Keratinocyte (primary cell): ENCODE measurements at regions not wholly inside any gene's neighbourhood (a gene's known extent, or its start where the extent isn't known, plus 50 kb on each side); places are given as distances from the start of the nearest gene placed in this dataset.

Experiments used
- DNase-seq: peaks from one replicate; pipeline ENCODE4 v3.0.0-alpha.2; 2011; ENCODE audit warnings: low read depth, missing footprints, low spot score
- FAIRE-seq: peaks from 2 replicates; lab custom pipeline; 2011; peaks lifted over from hg19 to GRCh38; lab: Jason Lieb, UNC
- H2AFZ ChIP-seq: 2 replicates; pipeline ENCODE4 v1.6.0; 2012; ENCODE audit warnings: low read length, control low read depth, inconsistent platforms; ENCODE audit not compliant: control insufficient read depth
- H3K27ac ChIP-seq: 2 replicates; pipeline ENCODE4 v1.5.1; 2011; ENCODE audit warnings: low read length; ENCODE audit not compliant: control insufficient read depth, insufficient read depth
- H3K27me3 ChIP-seq: 3 replicates; pipeline ENCODE4 v1.6.0; 2011; ENCODE audit warnings: low read length; ENCODE audit not compliant: control insufficient read depth, insufficient read depth; ENCODE audit errors: extremely low read depth
- H3K36me3 ChIP-seq, 2 experiments: 2 replicates in 1 of 2; 3 replicates in 1 of 2; pipeline ENCODE4 v1.5.1; 2011; ENCODE audit warnings: low read length in 2 of 2, mild to moderate bottlenecking in 1 of 2; ENCODE audit not compliant: control insufficient read depth in 2 of 2, insufficient read depth in 2 of 2; ENCODE audit errors: extremely low read depth in 1 of 2
- H3K4me1 ChIP-seq: 3 replicates; pipeline ENCODE4 v1.5.1; 2011; ENCODE audit warnings: low read length; ENCODE audit not compliant: control insufficient read depth, insufficient read depth; ENCODE audit errors: extremely low read depth
- H3K4me2 ChIP-seq: 3 replicates; pipeline ENCODE4 v1.6.0; 2011; ENCODE audit warnings: low read depth, low read length; ENCODE audit not compliant: control insufficient read depth, insufficient read depth; ENCODE audit errors: extremely low read depth
- H3K4me3 ChIP-seq, 3 experiments: fragments of 200-600 bp in 1 of 3; sonication (generic) in 1 of 3; 2 replicates in 2 of 3; 3 replicates in 1 of 3; pipeline ENCODE4 v1.5.1; 2011 to 2016; ENCODE audit warnings: low read length in 3 of 3, mild to moderate bottlenecking in 3 of 3, control low read depth in 2 of 3, inconsistent platforms in 1 of 3, low read depth in 1 of 3, mixed read lengths in 1 of 3, mixed run types in 1 of 3, moderate library complexity in 1 of 3; ENCODE audit not compliant: control insufficient read depth in 2 of 3, insufficient read depth in 2 of 3; ENCODE audit errors: extremely low read depth in 1 of 3
- H3K79me2 ChIP-seq: 2 replicates; pipeline ENCODE4 v1.6.0; 2012; ENCODE audit warnings: low read length; ENCODE audit not compliant: control insufficient read depth, insufficient read depth
- H3K9ac ChIP-seq: 3 replicates; pipeline ENCODE4 v1.6.0; 2011; ENCODE audit warnings: low read length; ENCODE audit not compliant: control insufficient read depth, insufficient read depth; ENCODE audit errors: extremely low read depth
- H3K9me1 ChIP-seq: 3 replicates; pipeline ENCODE4 v1.6.0; 2011; ENCODE audit warnings: low read length; ENCODE audit not compliant: control insufficient read depth, insufficient read depth; ENCODE audit errors: extremely low read depth
- H3K9me3 ChIP-seq: 2 replicates; pipeline ENCODE4 v1.5.1; 2012; ENCODE audit warnings: low read depth, low read length; ENCODE audit not compliant: control insufficient read depth
- H4K20me1 ChIP-seq: 3 replicates; pipeline ENCODE4 v1.6.0; 2011; ENCODE audit warnings: low read length; ENCODE audit not compliant: control insufficient read depth, insufficient read depth; ENCODE audit errors: extremely low read depth
- CTCF ChIP-seq, 3 experiments: IDR thresholded peaks in 1 of 3; conservative IDR thresholded peaks in 1 of 3; optimal IDR thresholded peaks in 1 of 3; 2 replicates in 2 of 3; 3 replicates in 1 of 3; pipeline versions ENCODE3 to v1.5.1; 2011; ENCODE audit warnings: low read length in 3 of 3, mild to moderate bottlenecking in 3 of 3, moderate library complexity in 2 of 3, control low read depth in 1 of 3, inconsistent platforms in 1 of 3; ENCODE audit not compliant: insufficient read depth in 2 of 3; ENCODE audit errors: extremely low read depth in 1 of 3
- EZH2 ChIP-seq: IDR thresholded peaks from one replicate; pipeline ENCODE4 v1.6.1; 2012; ENCODE audit warnings: inconsistent platforms, mild to moderate bottlenecking, low read length, moderate library complexity
- dilution Hi-C: fragments of 300-500 bp; cut with MboI; formaldehyde crosslinking; loops from one replicate; pipeline ENCODE4 v1.7.0; 2020; ENCODE audit warnings: low sequenced_read_pairs; ENCODE audit not compliant: extremely low pct_ligation_motif_present

GRCh38 chr13:58960888-58961287 lies 1202.8 kb downstream of the DIAPH3 start:
- H3K36me3 ChIP-seq: no peaks in the 10 kb centered on the region
- H3K4me2 ChIP-seq: no peak overlapping the region
- FAIRE-seq: no peak
- dilution Hi-C loops: no loop called here
- no peaks in the 10 kb centered on the region for H3K27me3 ChIP-seq
- H3K9me1 ChIP-seq: no peaks in the 10 kb centered on the region
- H2AFZ ChIP-seq: no peak overlapping the region
- no peaks in the 10 kb centered on the region for H4K20me1 ChIP-seq
- no peak overlapping the region for H3K4me3 ChIP-seq
- H3K79me2 ChIP-seq: no peaks in the 10 kb centered on the region
- no peaks in the 10 kb centered on the region for H3K9me3 ChIP-seq
- H3K4me1 ChIP-seq: no peaks in the 10 kb centered on the region
- H3K27ac ChIP-seq: no peak overlapping the region
- no peak overlapping the region for H3K9ac ChIP-seq
- no peak for DNase-seq
- TF ChIP-seq CTCF (optimal IDR thresholded peaks at IDR 0.05 in 1 of 3, IDR thresholded peaks at IDR 0.05 in 1 of 3, conservative IDR thresholded peaks at IDR 0.05 in 1 of 3; ENCODE audit: extremely low read depth in 1 of 3, insufficient read depth in 2 of 3, low read length in 3 of 3) (no peak), EZH2 (no peak)

GRCh38 chr13:58963321-58963720 lies 1200.4 kb downstream of the DIAPH3 start:
- Histone ChIP-seq H3K9ac (no peak overlapping the region), H3K9me1 (no peaks in the 10 kb centered on the region), H3K27me3 (no peaks in the 10 kb centered on the region), H3K36me3 (no peaks in the 10 kb centered on the region), H3K79me2 (no peaks in the 10 kb centered on the region), H3K9me3 (no peaks in the 10 kb centered on the region), H3K27ac (no peak overlapping the region), H4K20me1 (no peaks in the 10 kb centered on the region), H3K4me3 (no peak overlapping the region), H3K4me1 (no peaks in the 10 kb centered on the region), H3K4me2 (no peak overlapping the region), H2AFZ (no peak overlapping the region)
- no peak for TF ChIP-seq CTCF (optimal IDR thresholded peaks at IDR 0.05 in 1 of 3, IDR thresholded peaks at IDR 0.05 in 1 of 3, conservative IDR thresholded peaks at IDR 0.05 in 1 of 3; ENCODE audit: extremely low read depth in 1 of 3, insufficient read depth in 2 of 3, low read length in 3 of 3)
- TF ChIP-seq EZH2: no peak
- no peak for FAIRE-seq
- dilution Hi-C loops: no loop called here
- no peak for DNase-seq
